CD4-positive, alpha-beta memory T cell (primary cell): ENCODE measurements at regions not wholly inside any gene's neighbourhood (a gene's known extent, or its start where the extent isn't known, plus 50 kb on each side); places are given as distances from the start of the nearest gene placed in this dataset.

Experiments
- CTCF ChIA-PET: fragments of 350-600 bp; sonication (Branson Sonifier 250); formaldehyde crosslinking; loops from one replicate; lab custom pipeline; 2021; ENCODE audit warnings: inconsistent platforms; ENCODE audit not compliant: partially characterized antibody; lab: Charles Lee
- POLR2A ChIA-PET: fragments of 350-600 bp; sonication (Branson Sonifier 250); formaldehyde crosslinking; loops from one replicate; lab custom pipeline; 2021; ENCODE audit not compliant: partially characterized antibody; lab: Charles Lee
- DNase-seq, 5 donors: peaks; one replicate each; pipeline versions ENCODE4 v3.0.0 to v3.0.0-alpha.2; 2020 to 2022; ENCODE audit warnings: mixed read lengths in 1 of 5
- H3K27ac ChIP-seq: one replicate; pipeline ENCODE4 v1.7.0; 2013; ENCODE audit warnings: low read depth, low read length
- H3K27me3 ChIP-seq: 2 replicates; pipeline ENCODE4 v1.7.0; 2013; ENCODE audit warnings: mild to moderate bottlenecking, low read length, moderate library complexity; ENCODE audit not compliant: insufficient read depth
- H3K36me3 ChIP-seq: 2 replicates; pipeline ENCODE4 v1.7.0; 2013; ENCODE audit warnings: mild to moderate bottlenecking, low read length, moderate library complexity; ENCODE audit not compliant: insufficient read depth
- H3K4me1 ChIP-seq: 2 replicates; pipeline ENCODE4 v1.7.0; 2013; ENCODE audit warnings: mild to moderate bottlenecking, low read length, moderate library complexity; ENCODE audit not compliant: insufficient read depth
- H3K4me3 ChIP-seq, 2 donors: one replicate each; pipeline ENCODE4 v1.7.0; 2013; ENCODE audit warnings: low read length in 2 of 2, mild to moderate bottlenecking in 1 of 2
- H3K9me3 ChIP-seq, 2 donors: one replicate each; pipeline ENCODE4 v1.7.0; 2013; ENCODE audit warnings: low read length in 2 of 2, control low read depth in 1 of 2; ENCODE audit not compliant: control insufficient read depth in 1 of 2
- H3K27ac Mint-ChIP-seq, 7 donors: one replicate each; pipeline ENCODE4 v1.8.0; 2020 to 2021; ENCODE audit warnings: mixed read lengths in 7 of 7, mild to moderate bottlenecking in 6 of 7, inconsistent platforms in 3 of 7, moderate library complexity in 3 of 7
- H3K27me3 Mint-ChIP-seq, 2 donors: one replicate each; pipeline ENCODE4 v1.8.0; 2020 to 2021; ENCODE audit warnings: mixed read lengths in 2 of 2
- H3K36me3 Mint-ChIP-seq, 2 donors: one replicate each; pipeline ENCODE4 v1.8.0; 2020 to 2021; ENCODE audit warnings: mixed read lengths in 2 of 2, inconsistent platforms in 1 of 2, mild to moderate bottlenecking in 1 of 2
- H3K4me1 Mint-ChIP-seq, 4 donors: one replicate each; pipeline ENCODE4 v1.8.0; 2020 to 2021; ENCODE audit warnings: mixed read lengths in 4 of 4, mild to moderate bottlenecking in 1 of 4
- H3K4me3 Mint-ChIP-seq, 8 donors: one replicate each; pipeline ENCODE4 v1.8.0; 2020 to 2021; ENCODE audit warnings: mixed read lengths in 8 of 8, mild to moderate bottlenecking in 7 of 8, moderate library complexity in 6 of 8, inconsistent platforms in 3 of 8
- H3K9me3 Mint-ChIP-seq, 8 donors: one replicate each; pipeline ENCODE4 v1.8.0; 2020 to 2021; ENCODE audit warnings: mixed read lengths in 8 of 8, mild to moderate bottlenecking in 5 of 8, inconsistent platforms in 3 of 8, moderate library complexity in 1 of 8
- intact Hi-C: fragments of 100-400 bp; cut with micrococcal nuclease; formaldehyde crosslinking; loops from one replicate; pipeline ENCODE4 v1.15.1; 2023

GRCh38 chr10:24113901-24114300, 95.0 kb upstream of the KIAA1217 start:
- no peak overlapping the region for H3K4me3 ChIP-seq
- Mint-ChIP-seq H3K36me3 (no peaks in the 10 kb centered on the region), H3K4me1 (no peaks in the 10 kb centered on the region), H3K9me3 (peaks cover 0 to 5% (median under 1%) of the 10 kb centered on the region in 8 donors), H3K27ac (no peak overlapping the region), H3K27me3 (no peaks in the 10 kb centered on the region), H3K4me3 (no peak overlapping the region)
- CTCF ChIA-PET: no interaction called here
- H3K27me3 ChIP-seq: no peaks in the 10 kb centered on the region
- DNase-seq: no peak
- intact Hi-C loops: no loop called here
- no peaks in the 10 kb centered on the region for H3K9me3 ChIP-seq
- H3K27ac ChIP-seq: no peak overlapping the region
- H3K4me1 ChIP-seq: no peaks in the 10 kb centered on the region
- H3K36me3 ChIP-seq: no peaks in the 10 kb centered on the region
- POLR2A ChIA-PET: no interaction called here

- H3K4me1 Mint-ChIP-seq: no peaks in the 10 kb centered on the region
- intact Hi-C loops: no loop called here
- DNase-seq: no peak
- H3K4me3 Mint-ChIP-seq: no peak overlapping the region
- Histone ChIP-seq H3K27me3 (no peaks in the 10 kb centered on the region), H3K36me3 (no peaks in the 10 kb centered on the region), H3K27ac (no peak overlapping the region), H3K4me3 (no peak overlapping the region), H3K4me1 (no peaks in the 10 kb centered on the region), H3K9me3 (no peaks in the 10 kb centered on the region)
- CTCF ChIA-PET: no interaction called here
- POLR2A ChIA-PET: no interaction called here
- peaks cover 0 to 2% (median under 1%) of the 10 kb centered on the region in 8 donors for H3K9me3 Mint-ChIP-seq
- no peaks in the 10 kb centered on the region for H3K27me3 Mint-ChIP-seq
- H3K36me3 Mint-ChIP-seq: no peaks in the 10 kb centered on the region
- H3K27ac Mint-ChIP-seq: no peak overlapping the region
Observed at GRCh38 chr10:24114556-24114955, 94.4 kb upstream of the KIAA1217 start.

DNA sequence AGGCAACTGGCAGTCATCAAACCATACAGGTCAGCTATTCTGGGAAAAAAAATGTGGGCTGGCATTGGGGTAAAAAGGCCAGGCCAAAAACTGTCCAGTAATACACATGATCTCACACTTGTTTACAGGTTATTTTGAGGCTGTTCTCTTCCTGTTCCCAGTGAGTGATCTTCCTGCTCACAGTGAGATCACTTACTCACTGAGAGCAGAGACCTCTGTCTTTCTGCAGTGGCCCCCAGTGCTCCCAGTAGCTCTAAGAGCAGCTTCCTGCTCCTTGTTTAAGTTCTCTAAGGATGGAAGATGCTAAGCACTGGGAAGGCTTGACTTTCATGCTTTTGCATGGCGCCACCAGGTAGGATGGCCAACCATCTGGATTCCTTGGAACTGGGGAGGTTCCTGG, 93.5 kb upstream of the KIAA1217 start:
- no peaks in the 10 kb centered on the region for H3K4me1 ChIP-seq
- POLR2A ChIA-PET: no interaction called here
- peaks cover 0 to 2% (median 0%) of the 10 kb centered on the region in 8 donors for H3K9me3 Mint-ChIP-seq

DNA sequence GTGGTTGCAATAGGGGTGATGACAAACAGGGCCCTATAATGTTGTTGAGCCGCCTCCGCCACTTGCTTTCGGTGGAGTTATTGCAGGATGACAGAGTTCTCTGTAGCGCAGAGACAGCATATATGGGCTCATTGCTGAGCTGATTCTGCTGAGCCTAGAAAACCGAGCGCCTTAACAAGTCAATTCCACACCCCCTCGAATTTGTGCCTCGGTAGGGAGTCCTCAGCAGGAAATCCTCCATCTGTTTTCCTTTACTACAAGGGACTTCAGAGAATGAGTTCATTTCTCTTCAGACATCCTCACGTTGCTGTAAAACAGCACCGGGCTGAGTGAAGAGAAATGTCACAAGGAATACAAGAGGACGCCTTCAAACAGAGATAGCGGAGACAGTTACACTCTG, 90.7 kb upstream of the KIAA1217 start:
- DNase-seq: no peak
- no peak overlapping the region for H3K27ac ChIP-seq
- POLR2A ChIA-PET: no interaction called here
- no peaks in the 10 kb centered on the region for H3K9me3 ChIP-seq
- no peaks in the 10 kb centered on the region for H3K4me1 ChIP-seq
- Mint-ChIP-seq H3K4me1 (no peaks in the 10 kb centered on the region), H3K27ac (no peak overlapping the region), H3K27me3 (no peaks in the 10 kb centered on the region), H3K9me3 (peaks cover 0 to 3% (median 0%) of the 10 kb centered on the region in 8 donors), H3K4me3 (no peak overlapping the region), H3K36me3 (no peaks in the 10 kb centered on the region)
- H3K4me3 ChIP-seq: no peak overlapping the region
- CTCF ChIA-PET: no interaction called here
- intact Hi-C loops: no loop called here
- no peaks in the 10 kb centered on the region for H3K36me3 ChIP-seq
- no peaks in the 10 kb centered on the region for H3K27me3 ChIP-seq

More for the DNA sequence above, 93.5 kb upstream of the KIAA1217 start:
- H3K36me3 Mint-ChIP-seq: no peaks in the 10 kb centered on the region
- no peak overlapping the region for H3K27ac Mint-ChIP-seq
- no peak overlapping the region for H3K27ac ChIP-seq
- no peaks in the 10 kb centered on the region for H3K9me3 ChIP-seq
- CTCF ChIA-PET: no interaction called here
- no peak overlapping the region for H3K4me3 Mint-ChIP-seq
- H3K27me3 ChIP-seq: no peaks in the 10 kb centered on the region
- H3K36me3 ChIP-seq: no peaks in the 10 kb centered on the region
- no peaks in the 10 kb centered on the region for H3K27me3 Mint-ChIP-seq
- intact Hi-C loops: no loop called here
- DNase-seq: no peak
- H3K4me3 ChIP-seq: no peak overlapping the region
- H3K4me1 Mint-ChIP-seq: no peaks in the 10 kb centered on the region

GRCh38 chr10:24119896-24120295, 89.0 kb upstream of the KIAA1217 start:
- Mint-ChIP-seq H3K4me3 (no peak overlapping the region), H3K36me3 (no peaks in the 10 kb centered on the region), H3K27ac (peak overlapping the region in 1 of 7 donors; percentile 33), H3K27me3 (no peaks in the 10 kb centered on the region), H3K4me1 (no peaks in the 10 kb centered on the region), H3K9me3 (peaks cover 0 to 3% (median 0%) of the 10 kb centered on the region in 8 donors)
- Histone ChIP-seq H3K4me3 (no peak overlapping the region), H3K9me3 (no peaks in the 10 kb centered on the region), H3K4me1 (no peaks in the 10 kb centered on the region), H3K36me3 (no peaks in the 10 kb centered on the region), H3K27me3 (no peaks in the 10 kb centered on the region), H3K27ac (no peak overlapping the region)
- CTCF ChIA-PET: no interaction called here
- POLR2A ChIA-PET: no interaction called here
- intact Hi-C loops: no loop called here
- no peak for DNase-seq

DNA sequence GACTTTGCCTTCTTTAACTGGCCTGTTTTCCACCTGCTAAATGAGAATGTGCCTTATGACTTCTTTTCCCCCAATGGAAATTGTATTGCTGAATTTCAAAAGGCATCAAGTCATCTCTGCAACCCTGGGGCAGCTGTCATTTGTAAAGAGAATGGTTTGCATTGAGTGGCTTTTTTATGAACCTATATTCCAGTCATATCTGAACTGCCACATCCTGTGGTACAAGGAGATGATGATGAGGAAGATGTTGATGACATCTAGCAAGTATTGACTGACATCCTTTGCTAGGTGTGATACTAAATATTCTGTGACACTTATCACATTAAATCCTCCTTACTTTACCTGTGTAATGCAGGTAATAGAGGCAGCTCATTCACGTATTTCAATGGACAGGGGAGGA, 88.3 kb upstream of the KIAA1217 start:
- Mint-ChIP-seq H3K4me1 (no peaks in the 10 kb centered on the region), H3K9me3 (peaks cover 0 to 3% (median 0%) of the 10 kb centered on the region in 8 donors), H3K27ac (no peak overlapping the region), H3K36me3 (no peaks in the 10 kb centered on the region), H3K27me3 (no peaks in the 10 kb centered on the region), H3K4me3 (no peak overlapping the region)
- Histone ChIP-seq H3K4me3 (no peak overlapping the region), H3K4me1 (no peaks in the 10 kb centered on the region), H3K36me3 (no peaks in the 10 kb centered on the region), H3K9me3 (no peaks in the 10 kb centered on the region), H3K27ac (no peak overlapping the region), H3K27me3 (no peaks in the 10 kb centered on the region)
- ChIA-PET POLR2A (no interaction called here), CTCF (no interaction called here)
- no peak for DNase-seq
- intact Hi-C loops: no loop called here

DNA sequence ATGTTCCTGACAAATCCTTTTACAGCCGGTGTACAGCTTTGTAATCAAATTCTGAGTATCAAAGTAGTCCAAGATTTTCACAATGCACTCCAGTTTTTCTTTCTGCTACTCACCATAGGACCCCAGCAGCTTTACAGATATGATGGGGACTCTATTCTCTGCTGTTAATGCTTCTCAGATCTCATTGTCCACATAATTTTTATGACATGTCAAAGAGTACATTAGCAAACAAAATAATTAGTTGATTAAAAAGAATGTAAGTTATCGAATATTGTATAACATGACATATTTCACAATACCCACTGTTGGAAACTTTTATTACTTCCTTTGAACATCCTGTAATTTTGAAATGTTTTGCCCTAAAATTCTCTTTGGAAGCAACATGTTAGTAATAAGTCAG, 81.4 kb upstream of the KIAA1217 start:
- intact Hi-C loops: no loop called here
- H3K4me3 Mint-ChIP-seq: no peak overlapping the region
- H3K4me1 Mint-ChIP-seq: no peaks in the 10 kb centered on the region
- H3K9me3 ChIP-seq: no peaks in the 10 kb centered on the region
- H3K36me3 Mint-ChIP-seq: no peaks in the 10 kb centered on the region
- H3K27ac ChIP-seq: no peak overlapping the region
- DNase-seq: no peak
- H3K9me3 Mint-ChIP-seq: peaks cover 0 to 1% (median 0%) of the 10 kb centered on the region in 8 donors
- no peak overlapping the region for H3K27ac Mint-ChIP-seq
- no peaks in the 10 kb centered on the region for H3K27me3 Mint-ChIP-seq
- H3K4me3 ChIP-seq: no peak overlapping the region
- ChIA-PET CTCF (no interaction called here), POLR2A (no interaction called here)
- H3K36me3 ChIP-seq: no peaks in the 10 kb centered on the region
- no peaks in the 10 kb centered on the region for H3K4me1 ChIP-seq
- H3K27me3 ChIP-seq: no peaks in the 10 kb centered on the region
